ENCODE measurements at regions not wholly inside any gene's neighbourhood (a gene's known extent, or its start where the extent isn't known, plus 50 kb on each side); places are given as distances from the start of the nearest gene placed in this dataset.

- H3K27ac ChIP-seq: no peak overlapping the region
- WGBS, 5 donors: 56 to 81% (median 74%) methylated on average over 6 to 7 of the region's 7 CpGs
- intact Hi-C loops (cut with DNase I; ENCODE audit: low total_unique reads): no loop called here
- DNase-seq: no peak
- H3K27me3 ChIP-seq (replicated peaks in 1 of 7): peaks cover 0 to 25% (median 3%) of the 10 kb centered on the region in 7 donors
- no peaks in the 10 kb centered on the region for H3K4me1 ChIP-seq
- TF ChIP-seq POLR2AphosphoS5 (IDR thresholded peaks at IDR 0.05) (no peak), POLR2A (IDR thresholded peaks at IDR 0.05) (no peak)
- TF ChIP-seq, protein P1, sequence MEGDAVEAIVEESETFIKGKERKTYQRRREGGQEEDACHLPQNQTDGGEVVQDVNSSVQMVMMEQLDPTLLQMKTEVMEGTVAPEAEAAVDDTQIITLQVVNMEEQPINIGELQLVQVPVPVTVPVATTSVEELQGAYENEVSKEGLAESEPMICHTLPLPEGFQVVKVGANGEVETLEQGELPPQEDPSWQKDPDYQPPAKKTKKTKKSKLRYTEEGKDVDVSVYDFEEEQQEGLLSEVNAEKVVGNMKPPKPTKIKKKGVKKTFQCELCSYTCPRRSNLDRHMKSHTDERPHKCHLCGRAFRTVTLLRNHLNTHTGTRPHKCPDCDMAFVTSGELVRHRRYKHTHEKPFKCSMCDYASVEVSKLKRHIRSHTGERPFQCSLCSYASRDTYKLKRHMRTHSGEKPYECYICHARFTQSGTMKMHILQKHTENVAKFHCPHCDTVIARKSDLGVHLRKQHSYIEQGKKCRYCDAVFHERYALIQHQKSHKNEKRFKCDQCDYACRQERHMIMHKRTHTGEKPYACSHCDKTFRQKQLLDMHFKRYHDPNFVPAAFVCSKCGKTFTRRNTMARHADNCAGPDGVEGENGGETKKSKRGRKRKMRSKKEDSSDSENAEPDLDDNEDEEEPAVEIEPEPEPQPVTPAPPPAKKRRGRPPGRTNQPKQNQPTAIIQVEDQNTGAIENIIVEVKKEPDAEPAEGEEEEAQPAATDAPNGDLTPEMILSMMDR (IDR thresholded peaks at IDR 0.05 in 8 of 11, conservative IDR thresholded peaks at IDR 0.05 in 3 of 11): no peak
- no peaks in the 10 kb centered on the region for H3K36me3 ChIP-seq
- no peak overlapping the region for H3K4me3 ChIP-seq
- no peaks in the 10 kb centered on the region for H3K9me3 ChIP-seq
These were observed 111.7 kb upstream of the SLC22A23 start for GRCh38 chr6:3568396-3569082.

DNA sequence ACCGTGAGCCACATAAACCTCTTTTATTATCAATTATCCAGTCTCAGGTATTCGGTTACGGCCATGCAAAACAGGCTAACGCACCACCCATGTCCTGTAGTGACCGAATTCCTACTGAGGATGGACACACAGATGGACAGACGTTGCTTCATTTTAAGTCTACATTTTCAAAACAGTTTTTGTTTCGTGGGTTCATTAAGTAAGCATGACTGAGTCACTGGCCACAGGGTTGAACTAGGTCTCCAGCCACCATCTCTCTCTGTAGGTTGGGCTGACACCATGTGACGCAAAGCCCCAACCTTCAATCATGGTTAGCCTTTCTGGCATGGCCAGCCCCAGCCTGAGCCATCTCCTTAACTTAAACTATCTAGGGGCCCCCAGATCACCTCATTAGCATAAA, 110.0 kb upstream of the SLC22A23 start:
- H3K27ac ChIP-seq: no peak overlapping the region
- no peak for DNase-seq
- H3K9me3 ChIP-seq: no peaks in the 10 kb centered on the region
- no peak overlapping the region for H3K4me3 ChIP-seq
- TF ChIP-seq POLR2AphosphoS5 (IDR thresholded peaks at IDR 0.05): no peak
- TF ChIP-seq, protein P1 (IDR thresholded peaks at IDR 0.05 in 8 of 11, conservative IDR thresholded peaks at IDR 0.05 in 3 of 11): no peak
- TF ChIP-seq POLR2A (IDR thresholded peaks at IDR 0.05): no peak
- no peaks in the 10 kb centered on the region for H3K4me1 ChIP-seq
- H3K36me3 ChIP-seq: no peaks in the 10 kb centered on the region
- intact Hi-C loops (cut with DNase I; ENCODE audit: low total_unique reads): no loop called here
- H3K27me3 ChIP-seq (replicated peaks in 1 of 7): peaks cover 0 to 15% (median 0%) of the 10 kb centered on the region in 7 donors
- 85 to 92% (median 89%) methylated on average over 8 of the region's 8 CpGs for WGBS, 5 donors

- Histone ChIP-seq H3K4me1 (no peaks in the 10 kb centered on the region), H3K36me3 (no peaks in the 10 kb centered on the region), H3K4me3 (no peak overlapping the region), H3K27me3 (replicated peaks in 1 of 7) (peaks cover 0 to 3% (median 0%) of the 10 kb centered on the region in 7 donors), H3K9me3 (no peaks in the 10 kb centered on the region), H3K27ac (no peak overlapping the region)
- intact Hi-C loops (cut with DNase I; ENCODE audit: low total_unique reads): no loop called here
- DNase-seq: no peak
- 73 to 88% (median 84%) methylated on average over 3 of the region's 3 CpGs for WGBS, 5 donors
- TF ChIP-seq, protein P1 (IDR thresholded peaks at IDR 0.05 in 8 of 11, conservative IDR thresholded peaks at IDR 0.05 in 3 of 11): no peak
- no peak for TF ChIP-seq POLR2A (IDR thresholded peaks at IDR 0.05)
- TF ChIP-seq POLR2AphosphoS5 (IDR thresholded peaks at IDR 0.05): no peak
These were observed 108.4 kb upstream of the SLC22A23 start for GRCh38 chr6:3565291-3565690.

DNA sequence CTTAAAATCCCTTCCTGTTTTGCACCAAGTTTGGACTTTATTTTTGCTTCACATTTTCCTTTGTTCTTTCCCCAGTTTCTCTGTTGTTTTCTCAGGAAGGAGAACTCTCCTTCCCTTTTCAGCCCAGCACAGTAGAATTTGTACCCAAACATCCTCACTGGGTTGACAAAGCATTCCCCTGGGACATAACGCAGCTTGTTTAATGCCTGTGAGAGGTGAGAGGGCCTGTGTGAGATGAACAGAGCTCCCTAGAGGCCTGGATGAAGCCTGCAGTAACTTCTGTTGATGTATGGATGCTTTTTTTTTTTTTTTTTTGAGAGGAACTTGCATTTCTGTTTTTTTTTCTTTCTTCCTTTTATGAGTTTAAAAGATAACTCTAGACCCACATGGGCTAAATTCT, 104.9 kb upstream of the SLC22A23 start:
- Histone ChIP-seq H3K27ac (no peak overlapping the region), H3K27me3 (replicated peaks in 1 of 7) (peaks cover 0 to 9% (median 0%) of the 10 kb centered on the region in 7 donors), H3K4me1 (no peaks in the 10 kb centered on the region), H3K9me3 (no peaks in the 10 kb centered on the region), H3K4me3 (no peak overlapping the region), H3K36me3 (no peaks in the 10 kb centered on the region)
- TF ChIP-seq POLR2A (IDR thresholded peaks at IDR 0.05): no peak
- intact Hi-C loops (cut with DNase I; ENCODE audit: low total_unique reads): no loop called here
- WGBS, 5 donors: 28 to 64% (median 54%) methylated on average over 1 of the region's 1 CpG
- no peak for DNase-seq

All from spleen (tissue), 11 donors.